GM19099 (cell line): ENCODE measurements at regions not wholly inside any gene's neighbourhood (a gene's known extent, or its start where the extent isn't known, plus 50 kb on each side); places are given as distances from the start of the nearest gene placed in this dataset.

Experiments
- POLR2A ChIP-seq: IDR thresholded peaks from 3 replicates; pipeline ENCODE4 v1.6.1; 2011; ENCODE audit warnings: low read depth; ENCODE audit not compliant: insufficient read length; ENCODE audit errors: extremely low read depth

- TF ChIP-seq POLR2A: no peak
Observed at GRCh38 chr3:72143322-72143721, 358.4 kb upstream of the PROK2 start.

- TF ChIP-seq POLR2A: no peak
Observed at GRCh38 chr3:72142028-72142427, 357.1 kb upstream of the PROK2 start.

- no peak for TF ChIP-seq POLR2A
Observed at GRCh38 chr3:72141264-72141663, 356.3 kb upstream of the PROK2 start.

GRCh38 chr3:72139316-72139715, 354.4 kb upstream of the PROK2 start:
- TF ChIP-seq POLR2A: no peak

GRCh38 chr3:72137865-72138861, 353.2 kb upstream of the PROK2 start:
- no peak for TF ChIP-seq POLR2A

- TF ChIP-seq POLR2A: no peak
Observed at GRCh38 chr3:72135636-72136035, 350.7 kb upstream of the PROK2 start.

- TF ChIP-seq POLR2A: no peak
Observed at GRCh38 chr3:72134989-72135451, 350.1 kb upstream of the PROK2 start.

- no peak for TF ChIP-seq POLR2A
Observed at GRCh38 chr3:72133329-72134011, 348.5 kb upstream of the PROK2 start.

- no peak for TF ChIP-seq POLR2A
Observed at GRCh38 chr3:72131899-72132298, 347.0 kb upstream of the PROK2 start.

GRCh38 chr3:72130565-72130964, 345.6 kb upstream of the PROK2 start:
- TF ChIP-seq POLR2A: no peak

GRCh38 chr3:72129501-72130094, 344.6 kb upstream of the PROK2 start:
- no peak for TF ChIP-seq POLR2A

GRCh38 chr3:72128921-72129320, 344.0 kb upstream of the PROK2 start:
- TF ChIP-seq POLR2A: no peak

- TF ChIP-seq POLR2A: no peak
Observed at GRCh38 chr3:72127844-72128243, 342.9 kb upstream of the PROK2 start.

GRCh38 chr3:72127224-72127612, 342.3 kb upstream of the PROK2 start:
- no peak for TF ChIP-seq POLR2A

- no peak for TF ChIP-seq POLR2A
Observed at GRCh38 chr3:72126441-72127223, 341.7 kb upstream of the PROK2 start.
